OCI-LY1 (cell line): ENCODE measurements at regions not wholly inside any gene's neighbourhood (a gene's known extent, or its start where the extent isn't known, plus 50 kb on each side); places are given as distances from the start of the nearest gene placed in this dataset.

ENCODE experiments used
- H2AFZ ChIP-seq: fragments of 200-600 bp; sonication (generic), shearing (Covaris generic); 2 replicates; pipeline ENCODE4 v1.6.0; 2014; ENCODE audit warnings: antibody characterized with exemption, mild to moderate bottlenecking, low read length
- H3F3A ChIP-seq: fragments of 200-600 bp; sonication (generic), shearing (Covaris generic); 2 replicates; pipeline ENCODE4 v1.6.0; 2014; ENCODE audit warnings: mild to moderate bottlenecking, antibody characterized with exemption, low read length, moderate library complexity; ENCODE audit not compliant: insufficient read depth
- H3K27ac ChIP-seq: fragments of 200-600 bp; sonication (generic); 2 replicates; pipeline ENCODE4 v1.5.1; 2014; ENCODE audit warnings: low read length, mixed run types, mild to moderate bottlenecking, low read depth; ENCODE audit not compliant: poor library complexity, severe bottlenecking
- H3K27me3 ChIP-seq: fragments of 200-600 bp; sonication (generic); 2 replicates; pipeline ENCODE4 v1.6.0; 2014; ENCODE audit warnings: antibody characterized with exemption, mild to moderate bottlenecking, low read length, moderate library complexity; ENCODE audit not compliant: insufficient read depth
- H3K36me3 ChIP-seq: fragments of 200-600 bp; sonication (generic); 2 replicates; pipeline ENCODE4 v1.6.1; 2014; ENCODE audit warnings: mild to moderate bottlenecking, antibody characterized with exemption, low read length, moderate library complexity, mixed read lengths; ENCODE audit not compliant: insufficient read depth
- H3K4me1 ChIP-seq: fragments of 200-600 bp; sonication (generic); 2 replicates; pipeline ENCODE4 v1.5.1; 2014; ENCODE audit warnings: mild to moderate bottlenecking, low read length, moderate library complexity; ENCODE audit not compliant: insufficient read depth, severe bottlenecking
- H3K4me2 ChIP-seq: fragments of 200-600 bp; sonication (generic), shearing (Covaris generic); 2 replicates; pipeline ENCODE4 v1.6.1; 2014; ENCODE audit warnings: low read length
- H3K4me3 ChIP-seq: fragments of 200-600 bp; sonication (generic); 2 replicates; pipeline ENCODE4 v1.5.1; 2014; ENCODE audit warnings: low read length, low read depth, mild to moderate bottlenecking, mixed read lengths; ENCODE audit not compliant: poor library complexity, severe bottlenecking
- H3K79me2 ChIP-seq: fragments of 200-600 bp; shearing (Covaris generic); 2 replicates; pipeline ENCODE4 v1.6.1; 2016; ENCODE audit warnings: mixed run types, low read length, mixed read lengths; ENCODE audit not compliant: insufficient read depth
- H3K9ac ChIP-seq: fragments of 200-600 bp; sonication (generic), shearing (Covaris generic); 2 replicates; pipeline ENCODE4 v1.6.1; 2014; ENCODE audit warnings: mild to moderate bottlenecking, low read length, mixed read lengths
- H3K9me2 ChIP-seq: fragments of 200-600 bp; sonication (generic), shearing (Covaris generic); 2 replicates; pipeline ENCODE4 v1.6.1; 2014; ENCODE audit warnings: low read depth, mild to moderate bottlenecking, low read length, mixed read lengths
- H3K9me3 ChIP-seq: fragments of 200-600 bp; shearing (Covaris generic); 2 replicates; pipeline ENCODE4 v1.6.1; 2014; ENCODE audit warnings: low read length, mixed read lengths
- H4K20me1 ChIP-seq: fragments of 200-600 bp; sonication (generic), shearing (Covaris generic); 2 replicates; pipeline ENCODE4 v1.6.0; 2016; ENCODE audit warnings: mild to moderate bottlenecking, low read length; ENCODE audit not compliant: insufficient read depth
- CTCF ChIP-seq: fragments of 200-600 bp; sonication (generic), shearing (Covaris generic); IDR thresholded peaks from 2 replicates; pipeline ENCODE4 v1.5.1; 2017; ENCODE audit warnings: mild to moderate bottlenecking, antibody characterized with exemption, low read length, moderate library complexity, mixed read lengths
- EZH2 ChIP-seq: fragments of 200-600 bp; sonication (generic), shearing (Covaris generic); IDR thresholded peaks from 2 replicates; pipeline ENCODE4 v1.8.0; 2017; ENCODE audit warnings: borderline replicate concordance, mixed run types, mild to moderate bottlenecking, antibody characterized with exemption, low read length, moderate library complexity, mixed read lengths

GRCh38 chr2:107197594-107198294, 311.8 kb upstream of the ST6GAL2 start:
- Histone ChIP-seq H3K9me3 (no peaks in the 10 kb centered on the region), H3F3A (no peaks in the 10 kb centered on the region), H3K36me3 (no peaks in the 10 kb centered on the region), H3K27ac (no peak overlapping the region), H3K4me2 (no peak overlapping the region), H3K27me3 (no peaks in the 10 kb centered on the region), H3K9me2 (no peaks in the 10 kb centered on the region), H3K79me2 (no peaks in the 10 kb centered on the region), H4K20me1 (no peaks in the 10 kb centered on the region), H3K4me1 (no peaks in the 10 kb centered on the region), H3K4me3 (no peak overlapping the region), H2AFZ (no peak overlapping the region), H3K9ac (no peak overlapping the region)
- no peak for TF ChIP-seq CTCF

DNA sequence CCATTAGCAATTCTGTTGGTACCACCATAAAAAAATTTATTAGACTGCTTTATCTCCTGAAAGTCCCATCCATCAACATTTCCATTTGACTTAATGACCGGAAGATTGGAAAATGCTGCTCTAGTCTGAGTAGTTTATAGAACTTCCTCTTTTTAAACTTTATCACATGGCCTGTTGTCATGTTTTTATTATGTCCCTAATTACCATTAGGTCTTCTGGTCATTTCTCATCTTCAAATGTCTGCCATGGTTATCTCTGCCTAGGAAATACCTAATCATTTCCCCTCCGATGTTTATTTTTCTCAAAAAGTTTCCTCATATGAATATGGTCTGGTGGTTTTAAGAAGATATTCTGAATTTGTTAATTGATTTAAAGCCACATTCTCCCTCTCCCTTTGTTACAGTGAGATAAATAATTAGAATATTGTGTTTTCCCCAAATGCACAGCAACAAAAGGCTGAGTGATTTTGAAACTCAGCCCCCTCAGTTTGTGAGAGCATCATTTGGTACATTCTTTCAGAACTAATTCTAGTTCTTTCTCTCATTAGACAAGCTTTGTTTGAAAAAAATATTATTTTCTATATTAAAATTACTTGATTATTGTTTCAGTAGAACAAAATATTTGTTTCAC, 317.1 kb upstream of the ST6GAL2 start:
- H3K4me3 ChIP-seq: no peak overlapping the region
- no peaks in the 10 kb centered on the region for H3K4me1 ChIP-seq
- no peaks in the 10 kb centered on the region for H3K27me3 ChIP-seq
- no peak for TF ChIP-seq CTCF
- TF ChIP-seq EZH2: no peak
- no peak overlapping the region for H3K4me2 ChIP-seq
- H3F3A ChIP-seq: no peaks in the 10 kb centered on the region
- H3K9me3 ChIP-seq: no peaks in the 10 kb centered on the region
- H3K27ac ChIP-seq: no peak overlapping the region
- H2AFZ ChIP-seq: no peak overlapping the region
- no peaks in the 10 kb centered on the region for H3K36me3 ChIP-seq
- H3K9me2 ChIP-seq: no peaks in the 10 kb centered on the region
- H4K20me1 ChIP-seq: no peaks in the 10 kb centered on the region
- H3K9ac ChIP-seq: no peak overlapping the region
- no peaks in the 10 kb centered on the region for H3K79me2 ChIP-seq

- no peak for TF ChIP-seq CTCF
- TF ChIP-seq EZH2: no peak
- H3K4me1 ChIP-seq: no peaks in the 10 kb centered on the region
Measured at GRCh38 chr2:107215401-107216350, 329.7 kb upstream of the ST6GAL2 start.

More at GRCh38 chr2:107215401-107216350, 329.7 kb upstream of the ST6GAL2 start:
- Histone ChIP-seq H3K79me2 (no peaks in the 10 kb centered on the region), H2AFZ (no peak overlapping the region), H3K9me2 (no peaks in the 10 kb centered on the region), H3K9ac (no peak overlapping the region), H3K4me3 (no peak overlapping the region), H3K27ac (no peak overlapping the region), H3F3A (no peaks in the 10 kb centered on the region), H3K36me3 (no peaks in the 10 kb centered on the region), H3K27me3 (no peaks in the 10 kb centered on the region), H4K20me1 (no peaks in the 10 kb centered on the region), H3K9me3 (no peaks in the 10 kb centered on the region), H3K4me2 (no peak overlapping the region)
